ENCODE measurements at regions not wholly inside any gene's neighbourhood (a gene's known extent, or its start where the extent isn't known, plus 50 kb on each side); places are given as distances from the start of the nearest gene placed in this dataset.

DNA sequence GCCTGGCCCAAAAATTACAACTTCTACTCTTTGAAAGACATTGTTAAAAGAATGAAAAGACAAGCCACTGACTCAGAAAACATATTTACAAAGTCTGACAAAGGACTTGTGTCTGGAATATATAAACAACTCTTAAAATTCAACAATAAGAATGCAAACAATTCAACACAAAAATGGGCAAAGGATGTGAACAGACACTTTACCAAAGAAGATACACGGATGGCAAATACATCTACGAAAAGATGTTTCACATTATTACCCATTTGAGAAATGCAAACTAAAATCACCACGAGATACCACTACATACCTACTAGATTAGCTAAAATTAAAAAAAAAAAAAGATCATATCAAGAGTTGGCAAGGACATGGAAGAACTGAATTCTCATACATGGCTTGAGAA, 80.8 kb upstream of the METRNL start:
- DNase-seq (ENCODE audit: low read depth in 6 of 9, low spot score in 9 of 9): no peak
- H3K36me3 ChIP-seq (ENCODE audit: control insufficient read depth in 2 of 2, insufficient read depth in 2 of 2, low read length in 1 of 2): no peaks in the 10 kb centered on the region
- no peak overlapping the region for H3K4me3 ChIP-seq (ENCODE audit: low read length in 2 of 2)
- no peaks in the 10 kb centered on the region for H3K27me3 ChIP-seq (ENCODE audit: control insufficient read depth in 2 of 2, insufficient read depth in 1 of 2, low read length in 1 of 2)
- no peak overlapping the region for H3K27ac ChIP-seq (ENCODE audit: low read depth in 1 of 2, low read length in 1 of 2)
- H3K4me1 ChIP-seq (ENCODE audit: control insufficient read depth in 2 of 2, insufficient read depth in 2 of 2, low read length in 2 of 2): no peaks in the 10 kb centered on the region
- WGBS: 98% methylated on average over 3 of the region's 3 CpGs
- no peaks in the 10 kb centered on the region for H3K9me3 ChIP-seq (ENCODE audit: control insufficient read depth in 2 of 2, insufficient read depth in 1 of 2, low read length in 1 of 2)

DNA sequence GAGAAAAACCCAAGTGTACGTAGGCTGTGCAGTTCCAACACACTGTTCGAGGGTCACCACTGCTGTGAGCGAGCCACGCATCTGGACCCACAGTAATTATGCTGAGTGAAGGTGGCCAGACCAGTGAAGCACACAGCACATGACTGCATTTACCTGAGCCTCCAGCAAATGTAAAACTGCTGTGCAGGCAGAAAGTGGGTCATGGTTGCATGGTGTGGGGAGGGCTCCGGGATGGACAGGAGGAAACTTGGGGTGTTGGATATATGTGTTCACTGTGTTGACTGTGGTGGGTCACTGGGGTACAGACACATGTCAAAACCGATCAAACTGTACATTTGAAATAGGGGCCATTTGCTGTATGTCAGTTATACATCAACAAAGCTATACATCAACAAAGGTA, 78.7 kb upstream of the METRNL start:
- Histone ChIP-seq H3K4me1 (ENCODE audit: control insufficient read depth in 2 of 2, insufficient read depth in 2 of 2, low read length in 2 of 2) (no peaks in the 10 kb centered on the region), H3K27ac (ENCODE audit: low read depth in 1 of 2, low read length in 1 of 2) (no peak overlapping the region), H3K27me3 (ENCODE audit: control insufficient read depth in 2 of 2, insufficient read depth in 1 of 2, low read length in 1 of 2) (no peaks in the 10 kb centered on the region), H3K4me3 (ENCODE audit: low read length in 2 of 2) (no peak overlapping the region), H3K9me3 (ENCODE audit: control insufficient read depth in 2 of 2, insufficient read depth in 1 of 2, low read length in 1 of 2) (peaks cover 0 to 9% of the 10 kb centered on the region in 2 donors), H3K36me3 (ENCODE audit: control insufficient read depth in 2 of 2, insufficient read depth in 2 of 2, low read length in 1 of 2) (no peaks in the 10 kb centered on the region)
- no peak for DNase-seq (ENCODE audit: low read depth in 6 of 9, low spot score in 9 of 9)
- WGBS: 91% methylated on average over 6 of the region's 6 CpGs

- WGBS: 98% methylated on average over 33 of the region's 33 CpGs
- peaks cover 0 to 6% of the 10 kb centered on the region in 2 donors for H3K4me1 ChIP-seq (ENCODE audit: control insufficient read depth in 2 of 2, insufficient read depth in 2 of 2, low read length in 2 of 2)
- H3K27me3 ChIP-seq (ENCODE audit: control insufficient read depth in 2 of 2, insufficient read depth in 1 of 2, low read length in 1 of 2): no peaks in the 10 kb centered on the region
- DNase-seq (ENCODE audit: low read depth in 6 of 9, low spot score in 9 of 9): no peak
- H3K36me3 ChIP-seq (ENCODE audit: control insufficient read depth in 2 of 2, insufficient read depth in 2 of 2, low read length in 1 of 2): no peaks in the 10 kb centered on the region
- no peak overlapping the region for H3K4me3 ChIP-seq (ENCODE audit: low read length in 2 of 2)
- no peak overlapping the region for H3K27ac ChIP-seq (ENCODE audit: low read depth in 1 of 2, low read length in 1 of 2)
- H3K9me3 ChIP-seq (ENCODE audit: control insufficient read depth in 2 of 2, insufficient read depth in 1 of 2, low read length in 1 of 2): peaks cover 0 to 9% of the 10 kb centered on the region in 2 donors
Observed at GRCh38 chr17:83002118-83002805, 77.1 kb upstream of the METRNL start.

DNA sequence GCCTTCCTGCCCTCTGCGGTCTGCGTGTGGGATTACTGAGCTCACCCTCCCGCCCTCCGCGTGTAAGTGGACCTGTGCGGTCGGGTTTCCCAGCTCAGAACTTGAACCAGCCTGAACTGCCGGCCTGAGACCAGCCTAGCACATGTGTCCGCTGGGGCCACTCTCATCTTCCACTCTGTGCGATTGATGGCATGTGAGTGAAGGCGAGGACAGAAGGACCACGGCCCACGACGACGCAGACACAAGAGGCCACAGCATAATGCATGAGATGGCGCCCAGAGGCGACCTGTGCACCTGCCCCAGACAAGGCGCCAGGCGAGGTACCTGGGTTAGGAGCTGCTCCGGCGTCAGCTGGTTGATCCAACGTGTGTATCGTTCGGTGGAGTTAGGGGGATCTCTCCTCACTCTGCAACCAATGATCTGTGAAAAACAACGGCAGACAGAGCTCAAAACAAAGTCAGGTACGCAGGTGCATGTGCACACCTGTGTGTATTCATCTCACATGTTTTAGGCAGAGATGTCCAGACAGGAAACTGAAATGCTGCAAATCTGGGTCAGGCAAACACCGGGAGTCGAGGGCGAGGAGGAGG, 74.5 kb upstream of the METRNL start:
- H3K36me3 ChIP-seq (ENCODE audit: control insufficient read depth in 2 of 2, insufficient read depth in 2 of 2, low read length in 1 of 2): no peaks in the 10 kb centered on the region
- peaks cover 0 to 12% of the 10 kb centered on the region in 2 donors for H3K4me1 ChIP-seq (ENCODE audit: control insufficient read depth in 2 of 2, insufficient read depth in 2 of 2, low read length in 2 of 2)
- H3K9me3 ChIP-seq (ENCODE audit: control insufficient read depth in 2 of 2, insufficient read depth in 1 of 2, low read length in 1 of 2): peaks cover 0 to 9% of the 10 kb centered on the region in 2 donors
- WGBS: 97% methylated on average over 29 of the region's 29 CpGs
- H3K27me3 ChIP-seq (ENCODE audit: control insufficient read depth in 2 of 2, insufficient read depth in 1 of 2, low read length in 1 of 2): no peaks in the 10 kb centered on the region
- no peak overlapping the region for H3K27ac ChIP-seq (ENCODE audit: low read depth in 1 of 2, low read length in 1 of 2)
- H3K4me3 ChIP-seq (ENCODE audit: low read length in 2 of 2): no peak overlapping the region
- DNase-seq (ENCODE audit: low read depth in 6 of 9, low spot score in 9 of 9): no peak

DNA sequence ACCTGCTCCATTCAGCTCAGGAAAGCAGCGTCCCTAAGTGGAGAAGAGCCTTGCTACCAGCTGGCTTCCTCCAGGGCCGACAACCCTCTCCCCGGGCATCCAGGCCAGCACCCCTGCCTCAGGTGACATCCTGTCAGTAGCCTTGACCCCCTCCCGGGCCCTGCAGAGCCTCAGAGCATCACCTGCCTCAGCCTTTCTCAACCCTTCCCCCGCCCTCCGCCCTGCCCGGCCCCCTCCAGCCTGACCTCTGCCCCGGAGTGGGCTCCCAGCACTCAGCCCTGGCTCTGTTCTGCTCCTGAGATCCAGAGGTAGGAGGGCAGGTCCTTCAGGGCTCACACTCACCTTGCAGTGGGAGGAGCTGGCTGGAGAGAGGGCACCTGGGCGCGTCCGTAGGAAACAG, 73.8 kb upstream of the METRNL start:
- no peak overlapping the region for H3K4me3 ChIP-seq (ENCODE audit: low read length in 2 of 2)
- H3K4me1 ChIP-seq (ENCODE audit: control insufficient read depth in 2 of 2, insufficient read depth in 2 of 2, low read length in 2 of 2): peaks cover 0 to 17% of the 10 kb centered on the region in 2 donors
- H3K9me3 ChIP-seq (ENCODE audit: control insufficient read depth in 2 of 2, insufficient read depth in 1 of 2, low read length in 1 of 2): peaks cover 0 to 9% of the 10 kb centered on the region in 2 donors
- no peak overlapping the region for H3K27ac ChIP-seq (ENCODE audit: low read depth in 1 of 2, low read length in 1 of 2)
- DNase-seq (ENCODE audit: low read depth in 6 of 9, low spot score in 9 of 9): no peak
- H3K27me3 ChIP-seq (ENCODE audit: control insufficient read depth in 2 of 2, insufficient read depth in 1 of 2, low read length in 1 of 2): no peaks in the 10 kb centered on the region
- 98% methylated on average over 11 of the region's 11 CpGs for WGBS
- H3K36me3 ChIP-seq (ENCODE audit: control insufficient read depth in 2 of 2, insufficient read depth in 2 of 2, low read length in 1 of 2): no peaks in the 10 kb centered on the region

GRCh38 chr17:83006515-83007455, 72.6 kb upstream of the METRNL start:
- Histone ChIP-seq H3K36me3 (ENCODE audit: control insufficient read depth in 2 of 2, insufficient read depth in 2 of 2, low read length in 1 of 2) (no peaks in the 10 kb centered on the region), H3K4me3 (ENCODE audit: low read length in 2 of 2) (no peak overlapping the region), H3K27ac (ENCODE audit: low read depth in 1 of 2, low read length in 1 of 2) (no peak overlapping the region), H3K4me1 (ENCODE audit: control insufficient read depth in 2 of 2, insufficient read depth in 2 of 2, low read length in 2 of 2) (peaks cover 0 to 17% of the 10 kb centered on the region in 2 donors), H3K27me3 (ENCODE audit: control insufficient read depth in 2 of 2, insufficient read depth in 1 of 2, low read length in 1 of 2) (no peaks in the 10 kb centered on the region), H3K9me3 (ENCODE audit: control insufficient read depth in 2 of 2, insufficient read depth in 1 of 2, low read length in 1 of 2) (peaks cover 0 to 9% of the 10 kb centered on the region in 2 donors)
- WGBS: 95% methylated on average over 38 of the region's 38 CpGs
- DNase-seq (ENCODE audit: low read depth in 6 of 9, low spot score in 9 of 9): no peak

GRCh38 chr17:83007504-83008185, 71.8 kb upstream of the METRNL start:
- Histone ChIP-seq H3K36me3 (ENCODE audit: control insufficient read depth in 2 of 2, insufficient read depth in 2 of 2, low read length in 1 of 2) (no peaks in the 10 kb centered on the region), H3K27me3 (ENCODE audit: control insufficient read depth in 2 of 2, insufficient read depth in 1 of 2, low read length in 1 of 2) (no peaks in the 10 kb centered on the region), H3K4me3 (ENCODE audit: low read length in 2 of 2) (no peak overlapping the region), H3K4me1 (ENCODE audit: control insufficient read depth in 2 of 2, insufficient read depth in 2 of 2, low read length in 2 of 2) (peaks cover 0 to 17% of the 10 kb centered on the region in 2 donors), H3K27ac (ENCODE audit: low read depth in 1 of 2, low read length in 1 of 2) (no peak overlapping the region), H3K9me3 (ENCODE audit: control insufficient read depth in 2 of 2, insufficient read depth in 1 of 2, low read length in 1 of 2) (peaks cover 0 to 9% of the 10 kb centered on the region in 2 donors)
- no peak for DNase-seq (ENCODE audit: low read depth in 6 of 9, low spot score in 9 of 9)
- 87% methylated on average over 33 of the region's 33 CpGs for WGBS

GRCh38 chr17:83008186-83008510, 71.3 kb upstream of the METRNL start:
- H3K9me3 ChIP-seq (ENCODE audit: control insufficient read depth in 2 of 2, insufficient read depth in 1 of 2, low read length in 1 of 2): peaks cover 0 to 9% of the 10 kb centered on the region in 2 donors
- no peak overlapping the region for H3K4me3 ChIP-seq (ENCODE audit: low read length in 2 of 2)
- peaks cover 0 to 17% of the 10 kb centered on the region in 2 donors for H3K4me1 ChIP-seq (ENCODE audit: control insufficient read depth in 2 of 2, insufficient read depth in 2 of 2, low read length in 2 of 2)
- no peaks in the 10 kb centered on the region for H3K36me3 ChIP-seq (ENCODE audit: control insufficient read depth in 2 of 2, insufficient read depth in 2 of 2, low read length in 1 of 2)
- H3K27me3 ChIP-seq (ENCODE audit: control insufficient read depth in 2 of 2, insufficient read depth in 1 of 2, low read length in 1 of 2): no peaks in the 10 kb centered on the region
- no peak overlapping the region for H3K27ac ChIP-seq (ENCODE audit: low read depth in 1 of 2, low read length in 1 of 2)
- DNase-seq (ENCODE audit: low read depth in 6 of 9, low spot score in 9 of 9): no peak
- WGBS: 96% methylated on average over 9 of the region's 9 CpGs
